Neural progenitor cell (in vitro differentiated cells): ENCODE measurements at regions not wholly inside any gene's neighbourhood (a gene's known extent, or its start where the extent isn't known, plus 50 kb on each side); places are given as distances from the start of the nearest gene placed in this dataset.
A peak's percentile ranks its signal among the peaks of the same experiment; 100 is the strongest.

Source experiments
- DNase-seq: peaks from one replicate; pipeline ENCODE4 v3.0.0-alpha.2; 2016; ENCODE audit warnings: low spot score
- H2AFZ ChIP-seq: fragments of 200-600 bp; sonication (generic); replicated peaks from 2 replicates; pipeline ENCODE4 v1.6.1; 2016; ENCODE audit warnings: antibody characterized with exemption
- H3F3A ChIP-seq: fragments of 200-600 bp; sonication (generic); 2 replicates; pipeline ENCODE4 v1.6.1; 2016; ENCODE audit warnings: antibody characterized with exemption, low read depth
- H3K27ac ChIP-seq: fragments of 200-600 bp; sonication (generic); 2 replicates; pipeline ENCODE4 v1.5.1; 2016; ENCODE audit warnings: mild to moderate bottlenecking
- H3K27me3 ChIP-seq: fragments of 200-600 bp; sonication (generic); 2 replicates; pipeline ENCODE4 v1.6.1; 2016; ENCODE audit warnings: mild to moderate bottlenecking, moderate library complexity
- H3K36me3 ChIP-seq: fragments of 200-600 bp; sonication (generic); 2 replicates; pipeline ENCODE4 v1.5.1; 2016
- H3K4me1 ChIP-seq: fragments of 200-600 bp; sonication (generic); 2 replicates; pipeline ENCODE4 v1.6.1; 2016; ENCODE audit warnings: mixed run types
- H3K4me2 ChIP-seq: fragments of 200-600 bp; sonication (generic); 2 replicates; pipeline ENCODE4 v1.6.1; 2016
- H3K4me3 ChIP-seq: fragments of 200-600 bp; sonication (generic); 2 replicates; pipeline ENCODE4 v1.5.1; 2016
- H3K79me2 ChIP-seq: fragments of 200-600 bp; sonication (generic); 2 replicates; pipeline ENCODE4 v1.6.1; 2016; ENCODE audit warnings: low read depth
- H3K9ac ChIP-seq: fragments of 200-600 bp; sonication (generic); 2 replicates; pipeline ENCODE4 v1.6.1; 2016
- H3K9me3 ChIP-seq: fragments of 200-600 bp; sonication (generic); 2 replicates; pipeline ENCODE4 v1.5.1; 2016; ENCODE audit warnings: low read depth
- H4K20me1 ChIP-seq: fragments of 200-600 bp; sonication (generic); 2 replicates; pipeline ENCODE4 v1.6.1; 2016; ENCODE audit warnings: low read depth
- H3K27ac Mint-ChIP-seq: 3 replicates; pipeline ENCODE4 v1.8.0; 2021; ENCODE audit warnings: mixed read lengths
- H3K27me3 Mint-ChIP-seq: 2 replicates; pipeline ENCODE4 v1.8.0; 2022; ENCODE audit warnings: low read depth, mild to moderate bottlenecking, inconsistent platforms, moderate library complexity, mixed read lengths; ENCODE audit not compliant: insufficient read depth
- H3K36me3 Mint-ChIP-seq: 3 replicates; pipeline ENCODE4 v1.8.0; 2021; ENCODE audit warnings: mixed read lengths
- H3K4me1 Mint-ChIP-seq: 3 replicates; pipeline ENCODE4 v1.8.0; 2021; ENCODE audit warnings: mixed read lengths
- H3K4me3 Mint-ChIP-seq: 3 replicates; pipeline ENCODE4 v1.8.0; 2021; ENCODE audit warnings: mild to moderate bottlenecking, moderate library complexity, mixed read lengths
- H3K9me3 Mint-ChIP-seq: 3 replicates; pipeline ENCODE4 v1.8.0; 2020; ENCODE audit warnings: mixed read lengths
- EZH2 ChIP-seq: fragments of 200-600 bp; sonication (generic); IDR thresholded peaks from 2 replicates; pipeline ENCODE4 v1.6.1; 2017; ENCODE audit warnings: antibody characterized with exemption, mild to moderate bottlenecking, moderate library complexity
- EZH2phosphoT487 ChIP-seq: fragments of 200-600 bp; sonication (generic); IDR thresholded peaks from 2 replicates; pipeline ENCODE4 v1.6.1; 2017; ENCODE audit warnings: antibody characterized with exemption
- TF ChIP-seq, protein P1 (sequence below): fragments of 200-600 bp; sonication (generic); IDR thresholded peaks from 2 replicates; pipeline ENCODE4 v1.5.1; 2017; ENCODE audit warnings: antibody characterized with exemption, mild to moderate bottlenecking

DNA sequence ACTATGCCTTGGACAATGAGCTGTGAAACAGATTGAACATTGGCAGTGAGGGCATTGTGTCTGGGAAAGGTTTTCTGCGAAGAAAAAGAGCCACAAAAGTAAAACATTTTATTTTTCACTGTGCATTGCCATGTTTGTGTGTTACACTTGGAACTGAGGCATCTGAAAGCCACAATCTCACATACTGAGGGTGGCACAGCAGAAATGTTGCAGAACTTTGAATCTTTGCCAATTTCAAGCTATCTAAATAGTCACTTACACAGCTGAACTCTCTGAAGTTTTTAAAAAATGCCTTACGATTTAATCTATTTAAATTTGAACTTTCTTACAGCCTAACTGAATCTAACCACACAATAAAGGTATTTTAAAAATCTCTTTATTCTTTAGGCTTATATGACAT lies 154.1 kb upstream of the GRM7 start:
- Mint-ChIP-seq H3K27ac (no peak overlapping the region), H3K36me3 (no peaks in the 10 kb centered on the region), H3K4me3 (no peak overlapping the region), H3K4me1 (peaks cover 5% of the 10 kb centered on the region), H3K9me3 (no peaks in the 10 kb centered on the region), H3K27me3 (no peaks in the 10 kb centered on the region)
- H4K20me1 ChIP-seq = no peaks in the 10 kb centered on the region
- peak overlapping the region; percentile 54 for H3K4me2 ChIP-seq
- H3K36me3 ChIP-seq = no peaks in the 10 kb centered on the region
- no peaks in the 10 kb centered on the region for H3F3A ChIP-seq
- no peaks in the 10 kb centered on the region for H3K79me2 ChIP-seq
- no peak overlapping the region for H3K9ac ChIP-seq
- no peak for DNase-seq
- peaks cover 14% of the 10 kb centered on the region for H3K4me1 ChIP-seq
- H3K9me3 ChIP-seq = no peaks in the 10 kb centered on the region
- H2AFZ ChIP-seq = no peak overlapping the region
- no peak overlapping the region for H3K27ac ChIP-seq
- H3K4me3 ChIP-seq = no peak overlapping the region
- no peak for TF ChIP-seq EZH2
- no peaks in the 10 kb centered on the region for H3K27me3 ChIP-seq

- no peaks in the 10 kb centered on the region for H3K79me2 ChIP-seq
- H3K4me3 Mint-ChIP-seq = no peak overlapping the region
- no peaks in the 10 kb centered on the region for H3K36me3 Mint-ChIP-seq
- no peak overlapping the region for H3K27ac ChIP-seq
- H3K9me3 ChIP-seq = no peaks in the 10 kb centered on the region
- no peak overlapping the region for H3K4me2 ChIP-seq
- no peaks in the 10 kb centered on the region for H3K36me3 ChIP-seq
- H3K27me3 Mint-ChIP-seq = no peaks in the 10 kb centered on the region
- H4K20me1 ChIP-seq = no peaks in the 10 kb centered on the region
- H3K27ac Mint-ChIP-seq = no peak overlapping the region
- no peaks in the 10 kb centered on the region for H3F3A ChIP-seq
- no peaks in the 10 kb centered on the region for H3K9me3 Mint-ChIP-seq
- H2AFZ ChIP-seq = no peak overlapping the region
- H3K9ac ChIP-seq = no peak overlapping the region
- H3K4me1 ChIP-seq = peaks cover 14% of the 10 kb centered on the region
- no peak for DNase-seq
- TF ChIP-seq, protein P1, sequence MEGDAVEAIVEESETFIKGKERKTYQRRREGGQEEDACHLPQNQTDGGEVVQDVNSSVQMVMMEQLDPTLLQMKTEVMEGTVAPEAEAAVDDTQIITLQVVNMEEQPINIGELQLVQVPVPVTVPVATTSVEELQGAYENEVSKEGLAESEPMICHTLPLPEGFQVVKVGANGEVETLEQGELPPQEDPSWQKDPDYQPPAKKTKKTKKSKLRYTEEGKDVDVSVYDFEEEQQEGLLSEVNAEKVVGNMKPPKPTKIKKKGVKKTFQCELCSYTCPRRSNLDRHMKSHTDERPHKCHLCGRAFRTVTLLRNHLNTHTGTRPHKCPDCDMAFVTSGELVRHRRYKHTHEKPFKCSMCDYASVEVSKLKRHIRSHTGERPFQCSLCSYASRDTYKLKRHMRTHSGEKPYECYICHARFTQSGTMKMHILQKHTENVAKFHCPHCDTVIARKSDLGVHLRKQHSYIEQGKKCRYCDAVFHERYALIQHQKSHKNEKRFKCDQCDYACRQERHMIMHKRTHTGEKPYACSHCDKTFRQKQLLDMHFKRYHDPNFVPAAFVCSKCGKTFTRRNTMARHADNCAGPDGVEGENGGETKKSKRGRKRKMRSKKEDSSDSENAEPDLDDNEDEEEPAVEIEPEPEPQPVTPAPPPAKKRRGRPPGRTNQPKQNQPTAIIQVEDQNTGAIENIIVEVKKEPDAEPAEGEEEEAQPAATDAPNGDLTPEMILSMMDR = no peak
- H3K4me1 Mint-ChIP-seq = peaks cover 5% of the 10 kb centered on the region
- no peaks in the 10 kb centered on the region for H3K27me3 ChIP-seq
- H3K4me3 ChIP-seq = no peak overlapping the region
Measured at GRCh38 chr3:6709178-6709577, 151.7 kb upstream of the GRM7 start.

DNA sequence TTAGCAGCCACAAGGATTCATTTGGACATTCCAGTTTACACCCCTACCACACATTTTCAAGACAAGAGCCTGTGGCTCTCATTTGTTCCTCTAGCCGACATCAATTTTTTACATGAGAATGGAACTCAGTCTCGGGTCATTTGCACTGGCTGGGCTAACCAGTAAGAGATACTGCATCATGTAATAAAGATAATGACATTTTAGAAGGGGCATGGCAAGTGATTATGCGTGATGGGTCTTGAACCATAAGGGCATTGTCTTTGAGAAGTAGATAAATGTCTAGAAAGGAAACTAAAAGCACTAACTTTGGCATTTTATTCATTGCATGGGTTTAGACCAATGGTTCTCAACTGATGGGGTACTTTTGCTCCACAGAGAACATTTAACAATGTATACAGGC lies 146.0 kb upstream of the GRM7 start:
- Histone ChIP-seq H4K20me1 (no peaks in the 10 kb centered on the region), H3K27me3 (no peaks in the 10 kb centered on the region), H3F3A (no peaks in the 10 kb centered on the region), H3K4me2 (no peak overlapping the region), H3K79me2 (no peaks in the 10 kb centered on the region), H3K9me3 (no peaks in the 10 kb centered on the region), H3K4me3 (no peak overlapping the region), H3K4me1 (no peaks in the 10 kb centered on the region), H2AFZ (no peak overlapping the region), H3K27ac (no peak overlapping the region), H3K36me3 (no peaks in the 10 kb centered on the region), H3K9ac (no peak overlapping the region)
- peaks cover 2% of the 10 kb centered on the region for H3K27me3 Mint-ChIP-seq
- H3K27ac Mint-ChIP-seq = no peak overlapping the region
- TF ChIP-seq EZH2phosphoT487 (no peak), EZH2 (no peak)
- TF ChIP-seq, protein P1 = no peak
- no peak for DNase-seq
- H3K4me1 Mint-ChIP-seq = no peaks in the 10 kb centered on the region
- H3K36me3 Mint-ChIP-seq = no peaks in the 10 kb centered on the region
- H3K9me3 Mint-ChIP-seq = no peaks in the 10 kb centered on the region
- H3K4me3 Mint-ChIP-seq = no peak overlapping the region

DNA sequence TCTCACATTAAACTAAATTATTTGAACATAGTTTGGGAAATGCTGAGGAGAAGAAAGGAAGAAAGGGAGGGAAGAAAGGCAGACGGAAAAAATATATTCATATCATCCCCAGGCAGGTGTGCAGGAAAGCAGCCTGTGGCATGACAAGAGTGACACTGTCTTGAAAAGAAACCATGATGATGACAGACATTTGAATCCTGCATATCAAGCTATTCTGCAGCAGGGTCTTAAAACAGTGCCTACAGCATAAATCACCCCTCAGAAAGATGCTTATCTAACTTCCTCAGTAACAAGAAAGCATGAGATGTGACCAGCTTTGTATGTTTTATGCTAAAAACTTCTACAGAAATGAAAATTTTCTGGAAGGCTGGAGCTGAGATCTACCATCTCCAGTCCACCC lies 144.5 kb upstream of the GRM7 start:
- Histone ChIP-seq H4K20me1 (no peaks in the 10 kb centered on the region), H3K4me1 (no peaks in the 10 kb centered on the region), H3K79me2 (no peaks in the 10 kb centered on the region), H3K36me3 (no peaks in the 10 kb centered on the region), H3K4me2 (no peak overlapping the region), H3K9ac (no peak overlapping the region), H3K9me3 (no peaks in the 10 kb centered on the region), H3K27me3 (no peaks in the 10 kb centered on the region), H2AFZ (no peak overlapping the region), H3K27ac (no peak overlapping the region), H3F3A (no peaks in the 10 kb centered on the region), H3K4me3 (no peak overlapping the region)
- TF ChIP-seq EZH2phosphoT487 (no peak), EZH2 (no peak)
- TF ChIP-seq, protein P1 = no peak
- H3K27me3 Mint-ChIP-seq = peaks cover 3% of the 10 kb centered on the region
- H3K9me3 Mint-ChIP-seq = peaks cover 4% of the 10 kb centered on the region
- H3K4me3 Mint-ChIP-seq = no peak overlapping the region
- no peak for DNase-seq
- no peaks in the 10 kb centered on the region for H3K4me1 Mint-ChIP-seq
- H3K36me3 Mint-ChIP-seq = no peaks in the 10 kb centered on the region
- H3K27ac Mint-ChIP-seq = no peak overlapping the region
